Parathyroid adenoma (tissue), 2 donors: ENCODE measurements at regions not wholly inside any gene's neighbourhood (a gene's known extent, or its start where the extent isn't known, plus 50 kb on each side); places are given as distances from the start of the nearest gene placed in this dataset.

Source experiments
- H2AFZ ChIP-seq: fragments of 300-600 bp; sonication (generic); one replicate; pipeline ENCODE4 v1.7.0; 2017; ENCODE audit warnings: antibody characterized with exemption, mild to moderate bottlenecking
- H3K27ac ChIP-seq: fragments of 300-600 bp; sonication (generic); one replicate; pipeline ENCODE4 v1.7.0; 2017
- H3K27me3 ChIP-seq: fragments of 300-600 bp; sonication (generic); one replicate; pipeline ENCODE4 v1.7.0; 2017; ENCODE audit warnings: low read length; ENCODE audit not compliant: control insufficient read depth, insufficient read depth
- H3K36me3 ChIP-seq: fragments of 300-600 bp; sonication (generic); one replicate; pipeline ENCODE4 v1.7.0; 2017; ENCODE audit warnings: low read length; ENCODE audit not compliant: control insufficient read depth, insufficient read depth
- H3K4me1 ChIP-seq: fragments of 300-600 bp; sonication (generic); one replicate; pipeline ENCODE4 v1.7.0; 2017; ENCODE audit warnings: control low read depth
- H3K4me2 ChIP-seq: fragments of 300-600 bp; sonication (generic); one replicate; pipeline ENCODE4 v1.7.0; 2017; ENCODE audit warnings: low read length
- H3K4me3 ChIP-seq: fragments of 300-600 bp; sonication (generic); one replicate; pipeline ENCODE4 v1.7.0; 2017; ENCODE audit warnings: low read depth, low read length
- H3K79me2 ChIP-seq: fragments of 300-600 bp; sonication (generic); one replicate; pipeline ENCODE4 v1.7.0; 2017; ENCODE audit warnings: control low read depth
- H3K9ac ChIP-seq: fragments of 300-600 bp; sonication (generic); one replicate; pipeline ENCODE4 v1.7.0; 2017; ENCODE audit warnings: mild to moderate bottlenecking
- H3K9me3 ChIP-seq: fragments of 300-600 bp; sonication (generic); one replicate; pipeline ENCODE4 v1.7.0; 2017; ENCODE audit warnings: low read length; ENCODE audit not compliant: control insufficient read depth
- TF ChIP-seq, protein P1 (sequence below): fragments of 300-600 bp; sonication (generic); IDR thresholded peaks from one replicate; pipeline ENCODE4 v1.7.0; 2017; ENCODE audit warnings: antibody characterized with exemption, mild to moderate bottlenecking
- donor health status: primary hyperparathyroidism.

DNA sequence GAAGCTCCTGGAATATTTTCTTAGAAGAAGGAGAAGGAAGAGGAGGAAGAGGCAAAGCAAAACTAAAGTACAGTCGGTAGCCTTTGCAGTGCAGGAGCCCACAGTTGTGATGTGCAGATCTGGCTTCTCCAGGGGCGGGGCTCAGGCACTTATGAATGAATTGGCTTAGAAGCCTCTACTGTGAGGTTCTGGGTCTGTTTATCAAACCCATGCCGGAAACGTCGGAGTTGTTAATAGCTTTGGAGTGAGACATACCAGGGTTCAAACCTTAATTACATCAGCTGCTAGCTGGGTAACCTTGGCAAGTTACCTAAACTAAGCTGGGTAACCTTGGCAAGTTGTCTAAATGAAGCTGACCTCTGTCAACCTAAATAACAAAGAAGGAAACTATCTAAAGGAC, 89.3 kb upstream of the PITRM1 start:
- no peak overlapping the region for H3K27ac ChIP-seq
- H3K4me1 ChIP-seq, result no peaks in the 10 kb centered on the region
- no peak overlapping the region for H2AFZ ChIP-seq
- H3K9me3 ChIP-seq, result no peaks in the 10 kb centered on the region
- no peak overlapping the region for H3K4me2 ChIP-seq
- no peaks in the 10 kb centered on the region for H3K36me3 ChIP-seq
- no peaks in the 10 kb centered on the region for H3K27me3 ChIP-seq
- H3K79me2 ChIP-seq, result no peaks in the 10 kb centered on the region
- H3K9ac ChIP-seq, result no peak overlapping the region
- no peak overlapping the region for H3K4me3 ChIP-seq
- TF ChIP-seq, protein P1, sequence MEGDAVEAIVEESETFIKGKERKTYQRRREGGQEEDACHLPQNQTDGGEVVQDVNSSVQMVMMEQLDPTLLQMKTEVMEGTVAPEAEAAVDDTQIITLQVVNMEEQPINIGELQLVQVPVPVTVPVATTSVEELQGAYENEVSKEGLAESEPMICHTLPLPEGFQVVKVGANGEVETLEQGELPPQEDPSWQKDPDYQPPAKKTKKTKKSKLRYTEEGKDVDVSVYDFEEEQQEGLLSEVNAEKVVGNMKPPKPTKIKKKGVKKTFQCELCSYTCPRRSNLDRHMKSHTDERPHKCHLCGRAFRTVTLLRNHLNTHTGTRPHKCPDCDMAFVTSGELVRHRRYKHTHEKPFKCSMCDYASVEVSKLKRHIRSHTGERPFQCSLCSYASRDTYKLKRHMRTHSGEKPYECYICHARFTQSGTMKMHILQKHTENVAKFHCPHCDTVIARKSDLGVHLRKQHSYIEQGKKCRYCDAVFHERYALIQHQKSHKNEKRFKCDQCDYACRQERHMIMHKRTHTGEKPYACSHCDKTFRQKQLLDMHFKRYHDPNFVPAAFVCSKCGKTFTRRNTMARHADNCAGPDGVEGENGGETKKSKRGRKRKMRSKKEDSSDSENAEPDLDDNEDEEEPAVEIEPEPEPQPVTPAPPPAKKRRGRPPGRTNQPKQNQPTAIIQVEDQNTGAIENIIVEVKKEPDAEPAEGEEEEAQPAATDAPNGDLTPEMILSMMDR, result no peak

DNA sequence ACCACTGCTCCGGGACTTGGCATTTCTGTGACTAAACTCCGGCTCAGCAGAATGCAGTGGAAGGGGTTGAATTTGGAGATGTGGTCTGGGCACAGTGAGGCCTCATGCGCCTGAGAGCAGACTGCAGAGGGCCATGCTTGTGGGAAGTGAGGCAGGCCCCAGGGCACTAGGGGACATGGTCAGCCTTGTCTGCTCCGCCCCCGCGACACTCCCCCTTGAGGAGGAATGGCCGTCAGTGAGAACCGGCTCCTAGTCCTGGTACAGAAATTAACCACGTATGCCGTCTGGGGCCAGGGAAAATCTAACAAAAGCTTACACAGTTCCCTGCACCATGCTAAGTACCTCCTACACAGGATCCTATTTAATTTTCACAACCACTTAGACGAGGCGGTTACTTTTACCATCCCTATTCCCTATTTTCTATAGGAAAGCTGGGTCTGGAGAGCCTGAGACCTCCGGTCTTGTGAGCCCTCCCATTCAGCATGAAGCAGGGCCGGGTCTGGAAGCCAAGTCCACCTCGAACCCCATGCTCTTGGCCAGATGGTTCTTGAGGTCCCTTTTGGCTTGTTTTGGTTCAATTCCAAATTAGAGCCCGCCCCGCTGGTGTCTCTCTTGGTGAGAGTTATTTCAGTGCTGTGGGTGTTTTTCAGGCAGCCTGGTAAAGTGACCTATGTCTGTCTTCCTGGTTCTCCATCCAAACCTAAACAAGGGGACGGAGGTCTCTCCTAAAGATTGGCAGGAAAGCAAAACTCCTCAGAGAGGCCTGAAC, 87.7 kb upstream of the PITRM1 start:
- no peak overlapping the region for H3K9ac ChIP-seq
- no peaks in the 10 kb centered on the region for H3K27me3 ChIP-seq
- TF ChIP-seq, protein P1, result no peak
- H3K4me2 ChIP-seq, result no peak overlapping the region
- no peaks in the 10 kb centered on the region for H3K36me3 ChIP-seq
- H3K4me3 ChIP-seq, result no peak overlapping the region
- no peaks in the 10 kb centered on the region for H3K4me1 ChIP-seq
- no peak overlapping the region for H2AFZ ChIP-seq
- H3K79me2 ChIP-seq, result no peaks in the 10 kb centered on the region
- no peak overlapping the region for H3K27ac ChIP-seq
- H3K9me3 ChIP-seq, result no peaks in the 10 kb centered on the region

DNA sequence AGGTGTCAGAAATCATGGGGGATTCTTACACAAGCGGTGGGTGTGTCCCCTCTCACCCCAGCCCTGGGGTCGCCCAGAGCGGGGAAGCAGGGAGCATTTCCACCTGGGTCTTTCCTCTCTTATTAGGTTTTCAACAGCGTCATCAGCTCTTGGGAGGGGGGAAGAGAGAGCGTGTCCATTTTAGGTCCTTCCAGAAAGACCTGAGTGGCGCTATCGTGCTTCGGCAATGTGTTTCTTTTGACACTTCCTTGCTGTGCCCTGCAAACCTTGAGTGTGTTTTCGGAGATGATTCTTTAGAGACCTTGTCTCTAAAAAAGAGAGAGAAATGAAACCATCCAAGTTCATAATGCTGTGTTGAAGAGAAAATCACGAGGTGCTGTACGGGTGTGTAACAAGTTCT, 86.9 kb upstream of the PITRM1 start:
- Histone ChIP-seq H3K4me1 (no peaks in the 10 kb centered on the region), H3K4me3 (no peak overlapping the region), H3K9me3 (no peaks in the 10 kb centered on the region), H3K79me2 (no peaks in the 10 kb centered on the region), H2AFZ (no peak overlapping the region), H3K9ac (no peak overlapping the region), H3K4me2 (no peak overlapping the region), H3K27ac (no peak overlapping the region), H3K36me3 (no peaks in the 10 kb centered on the region), H3K27me3 (no peaks in the 10 kb centered on the region)
- TF ChIP-seq, protein P1, result no peak

DNA sequence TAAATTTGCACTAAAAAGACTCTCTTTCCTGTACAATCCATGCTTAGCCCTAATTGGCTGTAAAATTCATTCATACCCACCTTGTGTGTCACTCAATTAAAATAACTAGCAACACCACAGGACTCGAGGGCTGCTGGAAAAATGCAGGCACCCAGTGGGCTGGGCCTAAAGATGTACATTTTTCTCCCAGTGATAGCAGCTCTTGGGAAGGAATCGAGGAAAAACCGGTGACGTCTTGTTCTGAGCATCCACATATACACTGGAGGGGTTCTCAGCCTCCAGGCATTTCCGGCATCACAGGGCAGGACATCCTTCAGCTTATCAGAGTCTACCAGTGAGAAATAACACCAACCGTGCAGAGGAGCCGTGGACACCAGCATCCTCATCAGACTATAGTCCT, 85.8 kb upstream of the PITRM1 start:
- H3K27ac ChIP-seq, result no peak overlapping the region
- no peak overlapping the region for H3K9ac ChIP-seq
- H3K4me2 ChIP-seq, result no peak overlapping the region
- H3K9me3 ChIP-seq, result no peaks in the 10 kb centered on the region
- no peak overlapping the region for H2AFZ ChIP-seq
- no peaks in the 10 kb centered on the region for H3K79me2 ChIP-seq
- no peaks in the 10 kb centered on the region for H3K36me3 ChIP-seq
- no peaks in the 10 kb centered on the region for H3K4me1 ChIP-seq
- H3K4me3 ChIP-seq, result no peak overlapping the region
- no peaks in the 10 kb centered on the region for H3K27me3 ChIP-seq
- TF ChIP-seq, protein P1, result no peak

DNA sequence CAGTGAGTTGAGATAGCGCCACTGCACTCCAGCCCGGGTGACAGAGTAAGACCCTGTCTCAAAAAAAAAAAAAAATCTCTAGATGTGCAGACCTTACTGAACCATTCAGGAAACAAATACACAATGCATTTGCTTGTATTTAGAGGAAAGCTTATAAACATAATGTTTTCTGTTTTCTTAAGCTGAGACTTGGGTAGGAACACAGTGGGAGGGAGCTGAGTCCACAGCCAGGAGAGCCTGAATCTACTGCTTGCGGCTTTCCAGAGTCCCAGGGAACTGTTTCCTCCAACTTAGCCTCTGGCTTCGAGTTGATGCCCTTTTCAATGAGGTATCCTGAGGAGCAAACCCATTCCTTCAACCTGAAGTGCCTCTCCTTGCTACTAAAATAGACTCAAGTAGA, 83.0 kb upstream of the PITRM1 start:
- Histone ChIP-seq H3K9me3 (no peaks in the 10 kb centered on the region), H3K36me3 (no peaks in the 10 kb centered on the region), H2AFZ (no peak overlapping the region), H3K27me3 (no peaks in the 10 kb centered on the region), H3K27ac (no peak overlapping the region), H3K4me3 (no peak overlapping the region), H3K9ac (no peak overlapping the region), H3K79me2 (no peaks in the 10 kb centered on the region), H3K4me1 (no peaks in the 10 kb centered on the region), H3K4me2 (no peak overlapping the region)
- TF ChIP-seq, protein P1, result no peak
